WERI-Rb-1 (cell line): ENCODE measurements at regions not wholly inside any gene's neighbourhood (a gene's known extent, or its start where the extent isn't known, plus 50 kb on each side); places are given as distances from the start of the nearest gene placed in this dataset.
"Not testable (repeated sequence)": the region's sequence is repeated elsewhere in the genome, so short reads cannot be mapped to it uniquely, and the experiment has no call there.

Experiments
- DNase-seq: peaks from one replicate; pipeline ENCODE4 v3.0.0-alpha.2; 2020
- H3K27ac ChIP-seq: fragments of 250-450 bp; sonication (Bioruptor Pico); 2 replicates; pipeline ENCODE4 v1.5.1; 2020; ENCODE audit warnings: mild to moderate bottlenecking, moderate library complexity
- H3K27me3 ChIP-seq: fragments of 250-450 bp; sonication (Bioruptor Pico); 2 replicates; pipeline ENCODE4 v1.5.1; 2021; ENCODE audit warnings: mild to moderate bottlenecking, low read depth, moderate library complexity; ENCODE audit not compliant: insufficient read depth, severe bottlenecking
- H3K36me3 ChIP-seq: fragments of 250-450 bp; sonication (Bioruptor Pico); 2 replicates; pipeline ENCODE4 v1.5.1; 2020; ENCODE audit warnings: mild to moderate bottlenecking, moderate library complexity
- H3K4me3 ChIP-seq: 2 replicates; pipeline ENCODE4 v1.5.1; 2011; ENCODE audit warnings: low read depth, mild to moderate bottlenecking, control low read depth, low read length
- H3K9me3 ChIP-seq: fragments of 250-450 bp; sonication (Bioruptor Pico); 2 replicates; pipeline ENCODE4 v1.5.1; 2021; ENCODE audit warnings: mild to moderate bottlenecking, moderate library complexity; ENCODE audit not compliant: severe bottlenecking
- TF ChIP-seq, protein P1 (sequence below): IDR thresholded peaks from 2 replicates; pipeline ENCODE4 v1.5.1; 2011; ENCODE audit warnings: low read depth, mild to moderate bottlenecking, control low read depth, inconsistent platforms, low read length

DNA sequence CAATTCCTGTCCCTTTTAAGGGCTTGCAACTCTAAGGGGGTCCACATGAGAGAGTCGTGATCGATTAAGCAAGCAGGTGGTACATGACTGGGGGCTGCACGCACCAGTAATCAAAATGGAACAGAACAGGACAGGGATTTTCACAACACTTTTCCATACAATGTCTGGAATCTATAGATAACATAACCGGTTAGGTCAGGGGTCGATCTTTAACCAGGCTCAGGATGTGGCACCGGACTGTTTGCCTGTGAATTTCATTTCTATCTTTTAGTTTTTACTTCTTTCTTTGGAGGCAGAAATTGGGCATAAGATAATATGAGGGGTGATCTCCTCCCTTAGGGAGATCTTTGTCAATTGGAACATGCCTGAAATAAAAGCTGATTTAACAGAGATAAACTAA, 370.1 kb downstream of the IPMK start:
- no peak overlapping the region for H3K4me3 ChIP-seq
- no peak for DNase-seq

DNA sequence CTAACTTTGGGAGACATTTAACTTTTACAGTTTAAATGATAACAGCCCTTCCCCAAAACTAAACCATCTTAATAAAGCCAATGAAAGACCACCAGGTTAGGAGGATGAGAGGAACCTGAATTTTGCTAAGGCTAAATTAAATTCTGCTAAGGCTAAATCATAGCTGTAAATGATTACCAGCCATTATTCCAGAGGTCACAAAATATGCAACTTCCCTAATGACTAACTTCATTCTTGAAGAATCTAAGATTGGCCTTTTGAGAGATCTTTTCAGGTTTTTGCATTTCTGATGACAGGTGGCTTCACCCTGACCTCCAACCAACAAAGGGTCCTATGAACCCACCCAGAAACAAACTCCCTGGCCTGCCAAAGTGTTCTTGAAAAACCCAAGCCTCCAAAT, 373.3 kb downstream of the IPMK start:
- Histone ChIP-seq H3K36me3 (no peaks in the 10 kb centered on the region), H3K27ac (no peak overlapping the region), H3K4me3 (no peak overlapping the region), H3K27me3 (no peaks in the 10 kb centered on the region), H3K9me3 (no peaks in the 10 kb centered on the region)
- no peak for DNase-seq
- TF ChIP-seq, protein P1, sequence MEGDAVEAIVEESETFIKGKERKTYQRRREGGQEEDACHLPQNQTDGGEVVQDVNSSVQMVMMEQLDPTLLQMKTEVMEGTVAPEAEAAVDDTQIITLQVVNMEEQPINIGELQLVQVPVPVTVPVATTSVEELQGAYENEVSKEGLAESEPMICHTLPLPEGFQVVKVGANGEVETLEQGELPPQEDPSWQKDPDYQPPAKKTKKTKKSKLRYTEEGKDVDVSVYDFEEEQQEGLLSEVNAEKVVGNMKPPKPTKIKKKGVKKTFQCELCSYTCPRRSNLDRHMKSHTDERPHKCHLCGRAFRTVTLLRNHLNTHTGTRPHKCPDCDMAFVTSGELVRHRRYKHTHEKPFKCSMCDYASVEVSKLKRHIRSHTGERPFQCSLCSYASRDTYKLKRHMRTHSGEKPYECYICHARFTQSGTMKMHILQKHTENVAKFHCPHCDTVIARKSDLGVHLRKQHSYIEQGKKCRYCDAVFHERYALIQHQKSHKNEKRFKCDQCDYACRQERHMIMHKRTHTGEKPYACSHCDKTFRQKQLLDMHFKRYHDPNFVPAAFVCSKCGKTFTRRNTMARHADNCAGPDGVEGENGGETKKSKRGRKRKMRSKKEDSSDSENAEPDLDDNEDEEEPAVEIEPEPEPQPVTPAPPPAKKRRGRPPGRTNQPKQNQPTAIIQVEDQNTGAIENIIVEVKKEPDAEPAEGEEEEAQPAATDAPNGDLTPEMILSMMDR = no peak

More for the DNA sequence above, 370.1 kb downstream of the IPMK start:
- Histone ChIP-seq H3K27me3 (no peaks in the 10 kb centered on the region), H3K36me3 (no peaks in the 10 kb centered on the region), H3K27ac (no peak overlapping the region), H3K9me3 (peaks cover 3% of the 10 kb centered on the region)
- TF ChIP-seq, protein P1 = no peak

DNA sequence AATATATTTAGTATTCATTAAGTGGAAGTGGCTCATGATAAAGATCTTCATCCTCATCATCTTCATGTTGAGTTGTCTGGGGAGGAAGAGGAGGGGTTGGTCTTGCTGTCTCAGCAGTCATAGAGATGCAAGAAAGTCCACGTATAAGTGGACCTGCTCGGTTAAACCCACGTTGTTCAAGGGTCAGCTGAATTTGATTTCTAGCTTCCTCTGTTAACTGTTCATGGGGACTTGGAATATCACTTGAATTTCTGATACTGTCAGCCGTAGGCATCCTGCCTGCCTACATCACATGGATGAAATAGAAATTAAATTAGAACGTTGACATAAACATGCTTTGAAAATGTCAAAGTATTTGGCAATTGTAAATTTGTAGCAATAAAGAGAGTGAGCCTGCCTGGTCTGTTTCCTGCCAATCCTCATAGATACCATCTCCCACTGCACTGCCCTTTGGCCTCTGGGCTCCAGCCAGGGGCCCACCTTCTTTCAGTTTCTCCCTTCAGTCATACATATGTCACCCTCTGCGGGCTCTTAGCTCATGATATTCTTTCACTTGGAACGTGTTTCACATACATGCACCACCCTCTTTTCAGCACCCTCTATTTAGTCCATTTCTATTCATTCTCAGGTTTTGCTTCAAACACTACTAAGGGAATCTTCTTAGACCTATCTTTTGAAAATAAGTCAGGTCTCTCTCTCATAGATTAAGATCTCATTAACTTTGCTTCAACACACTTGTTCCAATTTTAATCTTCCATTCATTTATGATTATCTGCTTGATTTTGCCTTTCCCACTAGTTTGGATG, 376.3 kb downstream of the IPMK start:
- H3K27me3 ChIP-seq = no peaks in the 10 kb centered on the region
- no peaks in the 10 kb centered on the region for H3K36me3 ChIP-seq
- H3K27ac ChIP-seq = no peak overlapping the region
- DNase-seq = no peak
- peaks cover 2% of the 10 kb centered on the region for H3K9me3 ChIP-seq
- TF ChIP-seq, protein P1 = no peak
- H3K4me3 ChIP-seq = no peak overlapping the region

DNA sequence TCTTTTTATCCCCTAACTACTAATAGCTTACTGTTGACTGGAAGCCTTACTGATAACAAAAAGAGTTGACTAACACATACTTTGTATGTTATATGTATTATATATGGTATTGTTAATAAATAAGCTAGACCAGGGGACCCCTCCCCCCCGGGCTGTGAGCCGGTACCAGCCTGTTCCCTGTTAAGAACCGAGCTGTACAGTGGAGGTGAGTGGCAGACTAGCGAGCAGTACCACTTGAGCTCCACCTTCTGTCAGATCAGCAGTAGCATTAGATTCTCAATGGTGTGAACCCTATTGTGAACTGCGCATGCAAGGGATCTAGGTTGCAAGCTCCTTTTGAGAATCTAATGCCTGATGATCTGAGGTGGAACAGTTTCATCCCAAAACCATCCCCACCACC, 377.0 kb downstream of the IPMK start:
- Histone ChIP-seq H3K27me3 (no peaks in the 10 kb centered on the region), H3K27ac (no peak overlapping the region), H3K9me3 (peaks cover 2% of the 10 kb centered on the region), H3K36me3 (no peaks in the 10 kb centered on the region), H3K4me3 (no peak overlapping the region)
- TF ChIP-seq, protein P1 = no peak
- DNase-seq = no peak

DNA sequence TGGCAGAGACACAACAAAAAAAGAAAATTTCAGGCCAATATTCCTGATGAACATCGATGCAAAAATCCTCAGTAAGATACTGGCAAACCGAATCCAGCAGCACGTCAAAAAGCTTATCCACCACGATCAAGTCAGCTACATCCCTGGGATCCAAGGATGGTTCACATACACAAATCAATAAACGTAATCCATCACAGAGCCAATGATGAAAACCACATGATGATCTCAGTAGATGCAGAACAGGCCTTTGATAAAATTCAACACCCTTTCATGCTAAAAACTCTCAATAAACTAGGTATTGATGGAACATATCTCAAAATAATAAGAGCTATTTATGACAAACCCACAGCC, 382.1 kb downstream of the IPMK start:
- not testable (repeated sequence) for DNase-seq, H3K36me3 ChIP-seq, H3K27ac ChIP-seq, H3K9me3 ChIP-seq, H3K27me3 ChIP-seq, H3K4me3 ChIP-seq

DNA sequence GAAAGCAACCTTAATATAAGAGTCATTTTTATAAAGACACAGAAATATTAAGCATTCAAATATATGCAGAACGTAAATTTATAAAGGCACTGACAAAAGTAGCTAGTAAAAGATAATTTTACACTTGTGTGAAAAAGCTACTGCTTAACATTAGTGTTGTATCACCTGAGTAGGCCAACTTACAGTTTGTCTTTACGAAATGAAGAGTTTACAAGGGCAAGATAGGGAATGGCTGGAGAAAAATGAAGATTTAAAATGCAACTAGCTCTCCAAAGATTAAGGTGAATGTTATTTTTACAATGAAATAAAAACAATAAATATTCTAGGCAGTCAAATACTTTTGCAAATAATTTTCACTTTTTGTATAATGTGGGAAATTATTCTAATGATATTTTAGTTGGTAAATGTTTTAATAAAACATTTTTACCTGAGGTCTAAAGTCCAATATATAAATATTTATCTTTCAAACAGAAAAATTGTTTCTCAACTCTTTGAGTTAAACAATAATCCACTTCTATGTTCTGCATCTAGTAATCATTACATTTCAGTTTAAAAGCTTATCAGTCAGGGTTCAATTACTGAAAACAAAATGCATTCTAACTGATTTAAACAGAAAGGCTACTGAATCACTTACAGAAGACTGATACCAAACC, 382.6 kb downstream of the IPMK start:
- Histone ChIP-seq H3K27ac (no peak overlapping the region), H3K36me3 (no peaks in the 10 kb centered on the region), H3K9me3 (peaks cover 2% of the 10 kb centered on the region), H3K4me3 (no peak overlapping the region), H3K27me3 (no peaks in the 10 kb centered on the region)
- DNase-seq = no peak
- TF ChIP-seq, protein P1 = no peak
